Body of pancreas (tissue), 4 donors: ENCODE measurements at regions not wholly inside any gene's neighbourhood (a gene's known extent, or its start where the extent isn't known, plus 50 kb on each side); places are given as distances from the start of the nearest gene placed in this dataset.

ENCODE experiments used
- POLR2A ChIP-seq, 3 donors: fragments of 450-650 bp; IDR thresholded peaks; one replicate each; pipeline ENCODE4 v1.6.1; 2016; ENCODE audit warnings: antibody characterized with exemption in 3 of 3, mild to moderate bottlenecking in 2 of 3
- TF ChIP-seq, protein P1 (sequence below), 7 experiments: fragments of 450-650 bp in 4 of 7; fragments of 200-600 bp in 3 of 7; sonication (generic) in 3 of 7; IDR thresholded peaks; one replicate each; pipeline ENCODE4 v1.5.1; 2016 to 2019; ENCODE audit warnings: antibody characterized with exemption in 7 of 7

GRCh38 chr4:82181789-82182188 is 192.0 kb downstream of the HNRNPD start:
- TF ChIP-seq, protein P1, sequence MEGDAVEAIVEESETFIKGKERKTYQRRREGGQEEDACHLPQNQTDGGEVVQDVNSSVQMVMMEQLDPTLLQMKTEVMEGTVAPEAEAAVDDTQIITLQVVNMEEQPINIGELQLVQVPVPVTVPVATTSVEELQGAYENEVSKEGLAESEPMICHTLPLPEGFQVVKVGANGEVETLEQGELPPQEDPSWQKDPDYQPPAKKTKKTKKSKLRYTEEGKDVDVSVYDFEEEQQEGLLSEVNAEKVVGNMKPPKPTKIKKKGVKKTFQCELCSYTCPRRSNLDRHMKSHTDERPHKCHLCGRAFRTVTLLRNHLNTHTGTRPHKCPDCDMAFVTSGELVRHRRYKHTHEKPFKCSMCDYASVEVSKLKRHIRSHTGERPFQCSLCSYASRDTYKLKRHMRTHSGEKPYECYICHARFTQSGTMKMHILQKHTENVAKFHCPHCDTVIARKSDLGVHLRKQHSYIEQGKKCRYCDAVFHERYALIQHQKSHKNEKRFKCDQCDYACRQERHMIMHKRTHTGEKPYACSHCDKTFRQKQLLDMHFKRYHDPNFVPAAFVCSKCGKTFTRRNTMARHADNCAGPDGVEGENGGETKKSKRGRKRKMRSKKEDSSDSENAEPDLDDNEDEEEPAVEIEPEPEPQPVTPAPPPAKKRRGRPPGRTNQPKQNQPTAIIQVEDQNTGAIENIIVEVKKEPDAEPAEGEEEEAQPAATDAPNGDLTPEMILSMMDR (IDR thresholded peaks at IDR 0.05) = no peak
- TF ChIP-seq POLR2A (IDR thresholded peaks at IDR 0.05) = no peak
